GM23248 (cell line): ENCODE measurements at regions not wholly inside any gene's neighbourhood (a gene's known extent, or its start where the extent isn't known, plus 50 kb on each side); places are given as distances from the start of the nearest gene placed in this dataset.

ENCODE experiments used
- DNase-seq: peaks from one replicate; pipeline ENCODE4 v3.0.0-alpha.2; 2015
- H2AFZ ChIP-seq: fragments of 200-600 bp; sonication (generic); 2 replicates; pipeline ENCODE4 v1.6.1; 2016; ENCODE audit warnings: antibody characterized with exemption
- H3F3A ChIP-seq: fragments of 200-600 bp; sonication (generic); 2 replicates; pipeline ENCODE4 v1.6.1; 2016; ENCODE audit warnings: mild to moderate bottlenecking, antibody characterized with exemption, mixed run types; ENCODE audit not compliant: insufficient read depth
- H3K27ac ChIP-seq: fragments of 200-600 bp; sonication (generic); 2 replicates; pipeline ENCODE4 v1.5.1; 2016; ENCODE audit warnings: mild to moderate bottlenecking
- H3K27me3 ChIP-seq: fragments of 200-600 bp; sonication (generic); replicated peaks from 2 replicates; pipeline ENCODE4 v1.6.1; 2016; ENCODE audit warnings: mild to moderate bottlenecking; ENCODE audit not compliant: insufficient read depth
- H3K36me3 ChIP-seq: fragments of 200-600 bp; sonication (generic); 2 replicates; pipeline ENCODE4 v1.6.1; 2016; ENCODE audit warnings: low read depth, mild to moderate bottlenecking
- H3K4me1 ChIP-seq: fragments of 200-600 bp; sonication (generic); 2 replicates; pipeline ENCODE4 v1.6.1; 2016; ENCODE audit warnings: mild to moderate bottlenecking; ENCODE audit not compliant: insufficient read depth
- H3K4me2 ChIP-seq: fragments of 200-600 bp; sonication (generic); one replicate; pipeline ENCODE4 v1.6.1; 2016; ENCODE audit warnings: mild to moderate bottlenecking; ENCODE audit not compliant: unreplicated experiment
- H3K4me3 ChIP-seq: fragments of 200-600 bp; sonication (generic); 2 replicates; pipeline ENCODE4 v1.5.1; 2016; ENCODE audit warnings: mild to moderate bottlenecking
- H3K79me2 ChIP-seq: fragments of 200-600 bp; sonication (generic); 2 replicates; pipeline ENCODE4 v1.6.1; 2016; ENCODE audit warnings: mild to moderate bottlenecking; ENCODE audit not compliant: insufficient read depth
- H3K9ac ChIP-seq: fragments of 200-600 bp; sonication (generic); 2 replicates; pipeline ENCODE4 v1.6.1; 2016; ENCODE audit warnings: mild to moderate bottlenecking
- H3K9me2 ChIP-seq: fragments of 200-600 bp; sonication (generic); 2 replicates; pipeline ENCODE4 v1.6.1; 2016; ENCODE audit warnings: mixed run types, mild to moderate bottlenecking, moderate library complexity; ENCODE audit not compliant: insufficient read depth
- H3K9me3 ChIP-seq: fragments of 200-600 bp; sonication (generic); one replicate; pipeline ENCODE4 v1.6.1; 2017; ENCODE audit warnings: low read depth
- H4K20me1 ChIP-seq: fragments of 200-600 bp; sonication (generic); 2 replicates; pipeline ENCODE4 v1.6.0; 2016; ENCODE audit not compliant: insufficient read depth
- EZH2 ChIP-seq: fragments of 200-600 bp; sonication (generic); IDR thresholded peaks from 2 replicates; pipeline ENCODE4 v1.6.1; 2018; ENCODE audit warnings: antibody characterized with exemption, mild to moderate bottlenecking; ENCODE audit not compliant: insufficient read depth, poor library complexity, severe bottlenecking
- EZH2phosphoT487 ChIP-seq: fragments of 200-600 bp; sonication (generic); IDR thresholded peaks from 2 replicates; pipeline ENCODE4 v1.6.1; 2018; ENCODE audit warnings: antibody characterized with exemption, moderate library complexity, mild to moderate bottlenecking, low read depth; ENCODE audit not compliant: insufficient read depth
- WGBS, 2 experiments: methylation state at CpG; one replicate each; pipeline ENCODE4 v1.1.6; 2015 to 2017; ENCODE audit warnings: low lambda C conversion rate in 2 of 2, low coverage in 1 of 2; ENCODE audit errors: missing lambda C conversion rate in 2 of 2; 5-methylcytosine and 5-hydroxymethylcytosine counted together
- in situ Hi-C: fragments of 300-500 bp; cut with MboI; formaldehyde crosslinking; loops from 2 replicates; pipeline ENCODE4 v1.15.0; 2020

DNA sequence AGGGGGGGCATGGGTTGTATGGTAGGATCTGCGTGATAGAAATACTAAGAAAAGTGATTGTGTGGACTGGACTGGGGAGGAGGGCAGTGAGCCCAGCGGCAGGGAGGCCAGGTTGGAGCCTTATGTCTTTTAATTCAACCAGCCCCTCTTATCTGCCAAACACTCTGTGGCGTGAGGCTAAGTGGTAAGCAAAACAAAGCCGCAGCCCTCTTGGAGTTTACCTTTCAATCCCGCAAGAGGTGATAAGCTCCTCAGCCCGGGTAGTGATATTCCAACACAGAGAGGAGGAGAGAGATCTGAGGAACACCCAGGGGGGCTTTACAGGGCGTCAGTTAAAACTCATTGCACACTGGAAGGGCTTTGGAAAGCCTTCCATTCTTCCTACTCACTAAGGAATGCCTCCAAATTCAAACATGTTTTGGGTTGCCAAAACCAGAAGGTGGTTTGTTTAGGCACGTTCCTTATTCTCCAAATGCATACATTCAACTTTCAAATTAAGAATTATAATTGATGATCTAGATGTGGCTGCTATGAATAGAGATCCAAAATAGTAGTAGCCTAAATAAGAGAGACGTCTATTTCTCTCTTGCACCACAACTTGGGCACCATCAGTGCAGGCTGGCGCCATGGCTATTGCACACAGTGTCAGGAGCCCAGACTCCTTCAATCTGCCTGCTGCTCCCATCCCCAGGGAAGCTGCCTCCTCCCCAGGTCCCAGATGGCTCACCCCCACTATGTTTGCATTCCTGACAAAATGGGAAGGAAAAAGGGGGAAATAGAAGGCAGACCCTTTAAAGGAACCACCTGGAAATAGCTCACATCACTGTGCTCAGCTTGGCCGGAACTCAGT lies 75.1 kb upstream of the FSTL4 start:
- WGBS, 2 experiments, result 41 to 48% methylated on average over 11 of the region's 11 CpGs
- no peak overlapping the region for H3K4me2 ChIP-seq
- H3F3A ChIP-seq, result no peaks in the 10 kb centered on the region
- no peak overlapping the region for H2AFZ ChIP-seq
- no peak overlapping the region for H3K4me3 ChIP-seq
- H3K9ac ChIP-seq, result no peak overlapping the region
- in situ Hi-C loops, result no loop called here
- no peaks in the 10 kb centered on the region for H3K4me1 ChIP-seq
- H3K9me2 ChIP-seq, result no peaks in the 10 kb centered on the region
- H3K9me3 ChIP-seq, result no peaks in the 10 kb centered on the region
- no peaks in the 10 kb centered on the region for H3K36me3 ChIP-seq
- H4K20me1 ChIP-seq, result no peaks in the 10 kb centered on the region
- TF ChIP-seq EZH2phosphoT487, result no peak
- H3K27ac ChIP-seq, result no peak overlapping the region
- DNase-seq, result no peak
- peaks cover 16% of the 10 kb centered on the region; the same call in 1 of the 2 replicates for H3K27me3 ChIP-seq
- no peaks in the 10 kb centered on the region for H3K79me2 ChIP-seq

DNA sequence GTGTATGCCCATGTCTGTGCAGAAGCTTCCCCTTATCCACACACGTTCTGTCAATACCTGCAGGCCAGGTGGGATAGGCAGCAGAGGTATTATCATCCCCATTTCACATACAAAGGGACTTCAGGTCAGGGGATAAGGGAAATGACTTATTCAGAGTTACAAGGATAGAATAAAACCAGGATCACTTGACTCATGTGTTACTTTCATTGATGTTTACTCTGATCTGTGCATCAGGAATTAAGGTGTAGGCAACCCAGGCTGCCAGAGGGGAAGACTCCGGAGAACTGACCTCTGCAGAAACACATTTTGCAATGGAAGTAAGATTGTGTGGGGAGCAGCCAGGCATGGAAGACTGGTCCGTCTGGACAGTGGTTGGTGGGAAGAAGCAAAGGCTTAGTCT lies 74.2 kb upstream of the FSTL4 start:
- TF ChIP-seq EZH2 (no peak), EZH2phosphoT487 (no peak)

DNA sequence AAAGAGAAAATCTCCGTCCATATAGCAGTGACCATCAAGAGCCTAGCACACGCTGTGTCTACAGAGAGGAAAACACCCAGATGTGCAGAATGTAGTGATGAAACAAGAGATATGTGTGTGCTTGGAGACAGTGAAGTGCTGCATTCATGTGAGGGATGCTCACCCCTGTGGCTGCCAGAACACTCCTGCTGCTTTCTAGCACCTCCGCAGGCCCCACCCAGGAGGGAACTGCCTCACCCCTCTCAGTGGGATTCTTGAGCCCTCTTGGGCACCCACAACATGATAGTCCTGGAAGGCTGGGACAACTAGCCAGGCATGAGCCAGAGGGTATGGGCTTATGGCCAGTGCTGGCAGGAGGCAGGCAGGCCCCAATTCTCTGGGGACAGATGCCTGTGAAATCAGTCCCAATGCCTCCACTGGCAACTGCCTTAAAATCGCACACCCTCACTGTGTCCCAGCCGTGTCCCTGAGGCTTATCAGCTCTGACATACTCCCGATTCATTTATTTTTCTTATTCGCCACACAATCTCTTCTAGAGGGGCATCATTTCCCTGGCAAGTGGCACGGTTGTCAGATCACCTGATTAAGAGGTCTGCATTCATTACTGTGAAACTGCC lies 73.2 kb upstream of the FSTL4 start:
- H3K4me2 ChIP-seq, result no peak overlapping the region
- in situ Hi-C loops, result no loop called here
- no peaks in the 10 kb centered on the region for H3F3A ChIP-seq
- no peaks in the 10 kb centered on the region for H3K79me2 ChIP-seq
- no peaks in the 10 kb centered on the region for H4K20me1 ChIP-seq
- peaks cover 9% of the 10 kb centered on the region; the same call in 1 of the 2 replicates for H3K27me3 ChIP-seq
- no peak overlapping the region for H3K9ac ChIP-seq
- H2AFZ ChIP-seq, result no peak overlapping the region
- H3K4me1 ChIP-seq, result no peaks in the 10 kb centered on the region
- no peak for TF ChIP-seq EZH2
- no peak for TF ChIP-seq EZH2phosphoT487
- H3K9me2 ChIP-seq, result no peaks in the 10 kb centered on the region
- WGBS, 2 experiments, result 36 to 48% methylated on average over 8 of the region's 8 CpGs
- no peak overlapping the region for H3K4me3 ChIP-seq
- no peak for DNase-seq
- H3K27ac ChIP-seq, result no peak overlapping the region
- no peaks in the 10 kb centered on the region for H3K36me3 ChIP-seq
- no peaks in the 10 kb centered on the region for H3K9me3 ChIP-seq

More for the DNA sequence above, 74.2 kb upstream of the FSTL4 start:
- Histone ChIP-seq H2AFZ (no peak overlapping the region), H3K9me2 (no peaks in the 10 kb centered on the region), H3K79me2 (no peaks in the 10 kb centered on the region), H3F3A (no peaks in the 10 kb centered on the region), H4K20me1 (no peaks in the 10 kb centered on the region), H3K4me2 (no peak overlapping the region), H3K4me3 (no peak overlapping the region), H3K27ac (no peak overlapping the region), H3K36me3 (no peaks in the 10 kb centered on the region), H3K9me3 (no peaks in the 10 kb centered on the region), H3K27me3 (peaks cover 16% of the 10 kb centered on the region; the same call in 1 of the 2 replicates), H3K9ac (no peak overlapping the region), H3K4me1 (no peaks in the 10 kb centered on the region)
- WGBS, 2 experiments, result 29 to 34% methylated on average over 3 of the region's 3 CpGs
- no peak for DNase-seq
- in situ Hi-C loops, result no loop called here

DNA sequence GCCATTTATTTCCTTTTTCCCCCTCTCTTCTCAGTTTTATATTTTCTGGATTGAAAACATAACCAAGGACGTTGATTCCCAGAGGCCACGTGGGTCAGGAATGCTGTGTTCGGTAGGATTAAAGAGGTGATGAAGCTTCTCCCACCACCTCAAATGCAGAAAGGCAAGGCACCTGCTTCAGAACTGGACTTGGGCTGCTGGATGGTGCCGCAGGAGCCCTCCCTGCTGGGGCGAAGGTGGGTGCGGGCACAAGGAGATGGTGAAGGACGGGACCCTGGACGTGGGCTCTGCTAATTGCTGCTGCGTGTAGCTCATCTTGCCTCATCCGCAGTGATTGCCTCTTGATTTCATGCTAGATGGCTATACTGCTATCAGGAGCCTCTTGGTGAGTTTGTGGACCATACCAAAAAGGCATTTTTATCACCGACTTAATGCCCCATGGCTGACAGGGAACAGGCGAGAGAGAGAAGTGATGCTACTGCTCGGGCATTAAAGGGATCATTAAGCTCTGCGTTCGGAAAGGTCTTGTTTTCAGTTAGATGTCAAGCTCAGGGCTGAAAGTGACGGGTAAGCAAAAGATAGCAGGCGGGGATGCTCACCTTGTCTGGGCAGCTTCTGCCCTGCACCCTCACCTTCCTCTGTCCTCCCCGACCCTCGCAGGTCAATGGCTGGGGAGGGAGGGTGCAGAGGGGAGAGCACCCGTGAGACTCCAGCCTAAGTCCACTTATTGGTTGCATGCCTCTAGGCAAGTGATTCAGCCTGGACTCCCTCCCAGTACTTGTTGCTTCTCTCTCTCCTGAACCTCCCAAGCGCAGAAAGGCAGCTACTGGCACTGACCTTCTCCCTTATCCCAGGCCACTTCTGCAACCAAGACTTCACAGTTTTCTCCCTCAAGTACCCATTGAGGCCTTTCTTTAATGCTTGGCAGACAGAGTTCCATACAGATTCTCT lies 71.6 kb upstream of the FSTL4 start:
- Histone ChIP-seq H3K4me3 (no peak overlapping the region), H3K9me3 (no peaks in the 10 kb centered on the region), H3K9me2 (no peaks in the 10 kb centered on the region), H3K4me2 (no peak overlapping the region), H3K27ac (no peak overlapping the region), H3K4me1 (no peaks in the 10 kb centered on the region), H2AFZ (no peak overlapping the region), H3K27me3 (0 out of 2 replicates have a peak, but pooled peaks cover 3% of the 10 kb centered on the region), H4K20me1 (no peaks in the 10 kb centered on the region), H3K9ac (no peak overlapping the region), H3K36me3 (no peaks in the 10 kb centered on the region), H3F3A (no peaks in the 10 kb centered on the region), H3K79me2 (no peaks in the 10 kb centered on the region)
- no peak for TF ChIP-seq EZH2phosphoT487
- TF ChIP-seq EZH2, result no peak
- no peak for DNase-seq
- 55% methylated on average over 21 of the region's 21 CpGs for WGBS, 2 experiments
- in situ Hi-C loops, result no loop called here
